ENCODE measurements at regions not wholly inside any gene's neighbourhood (a gene's known extent, or its start where the extent isn't known, plus 50 kb on each side); places are given as distances from the start of the nearest gene placed in this dataset.

- no peaks in the 10 kb centered on the region for H3K4me1 ChIP-seq (ENCODE audit: insufficient read depth, low read length, poor library complexity, severe bottlenecking)
- H3K36me3 ChIP-seq (ENCODE audit: insufficient read depth, low read length) = no peaks in the 10 kb centered on the region
- no peaks in the 10 kb centered on the region for H4K20me1 ChIP-seq (ENCODE audit: insufficient read depth, low read length)
- BruUV-seq (replicated peaks) = no TSS peak
- H3K4me2 ChIP-seq (ENCODE audit: low read length) = no peak overlapping the region
- no peak overlapping the region for H2AFZ ChIP-seq (ENCODE audit: low read length)
- ChIA-PET CTCF (ENCODE audit: unreplicated experiment) (no interaction called here), POLR2A (interaction anchor here (0.9 kb wide), 1 partner anchor 11 kb away, joined by 3 read pairs; no protein-coding TSS in a partner anchor)
- TF ChIP-seq EZH2phosphoT487 (IDR thresholded peaks at IDR 0.05; ENCODE audit: borderline replicate concordance, low read depth, low read length) = no peak
- TF ChIP-seq, protein P1, sequence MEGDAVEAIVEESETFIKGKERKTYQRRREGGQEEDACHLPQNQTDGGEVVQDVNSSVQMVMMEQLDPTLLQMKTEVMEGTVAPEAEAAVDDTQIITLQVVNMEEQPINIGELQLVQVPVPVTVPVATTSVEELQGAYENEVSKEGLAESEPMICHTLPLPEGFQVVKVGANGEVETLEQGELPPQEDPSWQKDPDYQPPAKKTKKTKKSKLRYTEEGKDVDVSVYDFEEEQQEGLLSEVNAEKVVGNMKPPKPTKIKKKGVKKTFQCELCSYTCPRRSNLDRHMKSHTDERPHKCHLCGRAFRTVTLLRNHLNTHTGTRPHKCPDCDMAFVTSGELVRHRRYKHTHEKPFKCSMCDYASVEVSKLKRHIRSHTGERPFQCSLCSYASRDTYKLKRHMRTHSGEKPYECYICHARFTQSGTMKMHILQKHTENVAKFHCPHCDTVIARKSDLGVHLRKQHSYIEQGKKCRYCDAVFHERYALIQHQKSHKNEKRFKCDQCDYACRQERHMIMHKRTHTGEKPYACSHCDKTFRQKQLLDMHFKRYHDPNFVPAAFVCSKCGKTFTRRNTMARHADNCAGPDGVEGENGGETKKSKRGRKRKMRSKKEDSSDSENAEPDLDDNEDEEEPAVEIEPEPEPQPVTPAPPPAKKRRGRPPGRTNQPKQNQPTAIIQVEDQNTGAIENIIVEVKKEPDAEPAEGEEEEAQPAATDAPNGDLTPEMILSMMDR (conservative IDR thresholded peaks at IDR 0.05; ENCODE audit: low read length) = no peak
- H3K79me2 ChIP-seq (ENCODE audit: insufficient read depth, low read depth, low read length) = no peaks in the 10 kb centered on the region
- H3K9me2 ChIP-seq (ENCODE audit: insufficient read depth, low read length) = no peaks in the 10 kb centered on the region
- intact Hi-C loops (cut with micrococcal nuclease; ENCODE audit: unreplicated experiment) = no loop called here
- DNase-seq (ENCODE audit: low spot score) = no peak
- H3K27ac ChIP-seq (ENCODE audit: low read depth, low read length, poor library complexity, severe bottlenecking) = no peak overlapping the region
- no peaks in the 10 kb centered on the region for H3K9me3 ChIP-seq (ENCODE audit: low read length)
- no peak overlapping the region for H3K4me3 ChIP-seq (ENCODE audit: low read depth, low read length, poor library complexity, severe bottlenecking)
These were observed 368.3 kb downstream of the CAAP1 start for GRCh38 chr9:26524267-26524666.

- CTCF ChIA-PET (ENCODE audit: unreplicated experiment) = no interaction called here
- intact Hi-C loops (cut with micrococcal nuclease; ENCODE audit: unreplicated experiment) = no loop called here
- no peak overlapping the region for H3K4me2 ChIP-seq (ENCODE audit: low read length)
These were observed 369.0 kb downstream of the CAAP1 start for GRCh38 chr9:26523577-26523976.

GRCh38 chr9:26520141-26520540 lies 372.5 kb downstream of the CAAP1 start:
- ChIA-PET CTCF (ENCODE audit: unreplicated experiment) (no interaction called here), POLR2A (no interaction called here)
- no TSS peak for BruUV-seq (replicated peaks)
- H3K4me2 ChIP-seq (ENCODE audit: low read length) = no peak overlapping the region
- no peaks in the 10 kb centered on the region for H4K20me1 ChIP-seq (ENCODE audit: insufficient read depth, low read length)
- H3K36me3 ChIP-seq (ENCODE audit: insufficient read depth, low read length) = no peaks in the 10 kb centered on the region
- H3K79me2 ChIP-seq (ENCODE audit: insufficient read depth, low read depth, low read length) = no peaks in the 10 kb centered on the region
- TF ChIP-seq, protein P1 (conservative IDR thresholded peaks at IDR 0.05; ENCODE audit: low read length) = no peak
- no peak for TF ChIP-seq EZH2phosphoT487 (IDR thresholded peaks at IDR 0.05; ENCODE audit: borderline replicate concordance, low read depth, low read length)
- intact Hi-C loops (cut with micrococcal nuclease; ENCODE audit: unreplicated experiment) = no loop called here
- no peaks in the 10 kb centered on the region for H3K4me1 ChIP-seq (ENCODE audit: insufficient read depth, low read length, poor library complexity, severe bottlenecking)
- no peaks in the 10 kb centered on the region for H3K9me2 ChIP-seq (ENCODE audit: insufficient read depth, low read length)
- H3K9me3 ChIP-seq (ENCODE audit: low read length) = no peaks in the 10 kb centered on the region
- H3K27ac ChIP-seq (ENCODE audit: low read depth, low read length, poor library complexity, severe bottlenecking) = no peak overlapping the region
- H3K4me3 ChIP-seq (ENCODE audit: low read depth, low read length, poor library complexity, severe bottlenecking) = no peak overlapping the region
- no peak overlapping the region for H2AFZ ChIP-seq (ENCODE audit: low read length)
- no peak for DNase-seq (ENCODE audit: low spot score)

More at GRCh38 chr9:26523577-26523976, 369.0 kb downstream of the CAAP1 start:
- Histone ChIP-seq H3K4me1 (ENCODE audit: insufficient read depth, low read length, poor library complexity, severe bottlenecking) (no peaks in the 10 kb centered on the region), H4K20me1 (ENCODE audit: insufficient read depth, low read length) (no peaks in the 10 kb centered on the region), H2AFZ (ENCODE audit: low read length) (no peak overlapping the region), H3K4me3 (ENCODE audit: low read depth, low read length, poor library complexity, severe bottlenecking) (no peak overlapping the region), H3K36me3 (ENCODE audit: insufficient read depth, low read length) (no peaks in the 10 kb centered on the region), H3K9me3 (ENCODE audit: low read length) (no peaks in the 10 kb centered on the region), H3K9me2 (ENCODE audit: insufficient read depth, low read length) (no peaks in the 10 kb centered on the region), H3K79me2 (ENCODE audit: insufficient read depth, low read depth, low read length) (no peaks in the 10 kb centered on the region), H3K27ac (ENCODE audit: low read depth, low read length, poor library complexity, severe bottlenecking) (no peak overlapping the region)
- POLR2A ChIA-PET = no interaction called here
- no peak for DNase-seq (ENCODE audit: low spot score)
- TF ChIP-seq EZH2phosphoT487 (IDR thresholded peaks at IDR 0.05; ENCODE audit: borderline replicate concordance, low read depth, low read length) = no peak
- TF ChIP-seq, protein P1 (conservative IDR thresholded peaks at IDR 0.05; ENCODE audit: low read length) = no peak
- BruUV-seq (replicated peaks) = no TSS peak

Measured in OCI-LY7 (cell line).